ENCODE measurements at regions not wholly inside any gene's neighbourhood (a gene's known extent, or its start where the extent isn't known, plus 50 kb on each side); places are given as distances from the start of the nearest gene placed in this dataset.
"Not testable (repeated sequence)": the region's sequence is repeated elsewhere in the genome, so short reads cannot be mapped to it uniquely, and the experiment has no call there.

GRCh38 chr10:81664800-81665199 lies 210.2 kb upstream of the NRG3 start:
- TF ChIP-seq CTCF (IDR thresholded peaks at IDR 0.05; ENCODE audit: low read depth, low read length); POLR2A (IDR thresholded peaks at IDR 0.05; ENCODE audit: extremely low read depth, insufficient read length); MAX (IDR thresholded peaks at IDR 0.05; ENCODE audit: low read depth, low read length); MYC (IDR thresholded peaks at IDR 0.05; ENCODE audit: low read depth, low read length): not testable (repeated sequence)
